ENCODE measurements at regions not wholly inside any gene's neighbourhood (a gene's known extent, or its start where the extent isn't known, plus 50 kb on each side); places are given as distances from the start of the nearest gene placed in this dataset.
A peak's percentile ranks its signal among the peaks of the same experiment; 100 is the strongest.

DNA sequence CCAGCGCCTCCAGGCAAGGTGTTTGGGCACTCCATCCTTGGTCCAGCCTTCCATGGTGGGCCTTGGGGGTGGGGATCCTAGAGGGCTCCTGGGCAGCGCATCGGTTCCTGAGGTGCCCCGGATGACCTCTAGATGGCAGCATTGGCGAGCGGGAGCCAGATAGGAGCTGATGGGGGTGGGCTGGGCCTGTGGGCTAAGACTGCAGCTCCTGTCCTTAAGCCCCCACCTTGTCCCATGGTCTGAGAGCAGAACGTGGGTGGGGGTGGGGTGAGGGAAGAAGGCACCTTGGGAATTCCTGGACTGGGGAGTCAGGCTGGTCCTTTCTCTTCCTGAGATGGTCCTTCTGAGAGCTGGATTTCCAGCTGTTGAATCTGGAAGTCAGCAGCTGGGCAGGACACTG is 93.4 kb upstream of the CSF3R start (continued):
- TF ChIP-seq SRF (IDR thresholded peaks at IDR 0.05; ENCODE audit: low read depth, low read length), result no peak
- no peak for TF ChIP-seq TAF1 (IDR thresholded peaks at IDR 0.05; ENCODE audit: low read depth, low read length)
- TF ChIP-seq FOSL1 (IDR thresholded peaks at IDR 0.05; ENCODE audit: insufficient read depth, low read depth, low read length), result no peak
- no peak for TF ChIP-seq SP1 (IDR thresholded peaks at IDR 0.05; ENCODE audit: low read depth, low read length)
- 0 out of 2 replicates have a peak, but pooled peaks have one; percentile 57 for TF ChIP-seq YY1 (IDR thresholded peaks at IDR 0.05; ENCODE audit: low read depth, low read length)
- TF ChIP-seq, protein P1, sequence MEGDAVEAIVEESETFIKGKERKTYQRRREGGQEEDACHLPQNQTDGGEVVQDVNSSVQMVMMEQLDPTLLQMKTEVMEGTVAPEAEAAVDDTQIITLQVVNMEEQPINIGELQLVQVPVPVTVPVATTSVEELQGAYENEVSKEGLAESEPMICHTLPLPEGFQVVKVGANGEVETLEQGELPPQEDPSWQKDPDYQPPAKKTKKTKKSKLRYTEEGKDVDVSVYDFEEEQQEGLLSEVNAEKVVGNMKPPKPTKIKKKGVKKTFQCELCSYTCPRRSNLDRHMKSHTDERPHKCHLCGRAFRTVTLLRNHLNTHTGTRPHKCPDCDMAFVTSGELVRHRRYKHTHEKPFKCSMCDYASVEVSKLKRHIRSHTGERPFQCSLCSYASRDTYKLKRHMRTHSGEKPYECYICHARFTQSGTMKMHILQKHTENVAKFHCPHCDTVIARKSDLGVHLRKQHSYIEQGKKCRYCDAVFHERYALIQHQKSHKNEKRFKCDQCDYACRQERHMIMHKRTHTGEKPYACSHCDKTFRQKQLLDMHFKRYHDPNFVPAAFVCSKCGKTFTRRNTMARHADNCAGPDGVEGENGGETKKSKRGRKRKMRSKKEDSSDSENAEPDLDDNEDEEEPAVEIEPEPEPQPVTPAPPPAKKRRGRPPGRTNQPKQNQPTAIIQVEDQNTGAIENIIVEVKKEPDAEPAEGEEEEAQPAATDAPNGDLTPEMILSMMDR (IDR thresholded peaks at IDR 0.05; ENCODE audit: control extremely low read depth in 1 of 3, insufficient read depth in 1 of 3, low read depth in 1 of 3, low read length in 3 of 3), result peak; percentile 85 to 93 (median 90)
- TF ChIP-seq SIN3A (conservative IDR thresholded peaks at IDR 0.05 in 1 of 2, IDR thresholded peaks at IDR 0.05 in 1 of 2; ENCODE audit: low read depth in 1 of 2, low read length in 2 of 2), result peak in 1 of 2 experiments; percentile 46; a peak in 1 of 4 replicates
- TF ChIP-seq, protein P2, sequence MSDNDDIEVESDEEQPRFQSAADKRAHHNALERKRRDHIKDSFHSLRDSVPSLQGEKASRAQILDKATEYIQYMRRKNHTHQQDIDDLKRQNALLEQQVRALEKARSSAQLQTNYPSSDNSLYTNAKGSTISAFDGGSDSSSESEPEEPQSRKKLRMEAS (IDR thresholded peaks at IDR 0.05), result peak; percentile 34; the same call in 1 of the 2 replicates
- TF ChIP-seq TEAD4 (IDR thresholded peaks at IDR 0.05; ENCODE audit: low read depth, low read length), result no peak
- TF ChIP-seq ASH2L (IDR thresholded peaks at IDR 0.05; ENCODE audit: low read length), result no peak
- TF ChIP-seq JUND (IDR thresholded peaks at IDR 0.05; ENCODE audit: low read length), result no peak
- TF ChIP-seq RAD21 (IDR thresholded peaks at IDR 0.05 in 1 of 2, conservative IDR thresholded peaks at IDR 0.05 in 1 of 2; ENCODE audit: low read depth in 2 of 2, low read length in 2 of 2), result peak; percentile 94 to 97
- TF ChIP-seq, protein P3, sequence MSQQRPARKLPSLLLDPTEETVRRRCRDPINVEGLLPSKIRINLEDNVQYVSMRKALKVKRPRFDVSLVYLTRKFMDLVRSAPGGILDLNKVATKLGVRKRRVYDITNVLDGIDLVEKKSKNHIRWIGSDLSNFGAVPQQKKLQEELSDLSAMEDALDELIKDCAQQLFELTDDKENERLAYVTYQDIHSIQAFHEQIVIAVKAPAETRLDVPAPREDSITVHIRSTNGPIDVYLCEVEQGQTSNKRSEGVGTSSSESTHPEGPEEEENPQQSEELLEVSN (IDR thresholded peaks at IDR 0.05), result no peak

Data from H1 (cell line).